Panc1 (cell line): ENCODE measurements at regions not wholly inside any gene's neighbourhood (a gene's known extent, or its start where the extent isn't known, plus 50 kb on each side); places are given as distances from the start of the nearest gene placed in this dataset.

Experiments
- ATAC-seq: fragments of 200-7000 bp; cut with Tn5 transposase; 2 replicates; pipeline ENCODE4 v1.9.1; 2020; ENCODE audit warnings: mild to moderate bottlenecking, moderate library complexity
- BruUV-seq: library from RNA; stranded (reverse); fragments of 400-500 nt; replicated peaks from 2 replicates; lab custom pipeline; 2021; lab: Mats Ljungman, UMichigan
- CTCF ChIA-PET: fragments of 300-600 bp; sonication (Branson Sonifier 250); formaldehyde crosslinking; loops from one replicate; lab custom pipeline; 2022; ENCODE audit warnings: antibody characterized with exemption; lab: Charles Lee
- POLR2A ChIA-PET: fragments of 300-600 bp; sonication (Branson Sonifier 250); formaldehyde crosslinking; loops from one replicate; lab custom pipeline; 2022; ENCODE audit warnings: antibody characterized with exemption; lab: Charles Lee
- DNase-seq: peaks from one replicate; pipeline ENCODE4 v3.0.0-alpha.2; 2010; ENCODE audit warnings: low read depth, low spot score
- H3K27ac ChIP-seq: 2 replicates; pipeline ENCODE4 v1.5.1; 2011; ENCODE audit warnings: mild to moderate bottlenecking, low read length, inconsistent platforms
- H3K27me3 ChIP-seq: fragments of 200-500 bp; sonication (Bioruptor generic); 2 replicates; pipeline ENCODE4 v1.6.0; 2014; ENCODE audit warnings: low read length, inconsistent platforms; ENCODE audit not compliant: control insufficient read depth, insufficient read depth
- H3K36me3 ChIP-seq: fragments of 200-500 bp; sonication (Bioruptor generic); 2 replicates; pipeline ENCODE4 v1.5.1; 2014; ENCODE audit warnings: inconsistent platforms, mild to moderate bottlenecking, low read length, moderate library complexity; ENCODE audit not compliant: control insufficient read depth, insufficient read depth
- H3K4me1 ChIP-seq: 2 replicates; pipeline ENCODE4 v1.5.1; 2011; ENCODE audit warnings: inconsistent platforms, mild to moderate bottlenecking, low read length, moderate library complexity; ENCODE audit not compliant: control insufficient read depth, insufficient read depth
- H3K4me3 ChIP-seq, 2 experiments: 2 replicates each; pipeline ENCODE4 v1.5.1; 2011 to 2012; ENCODE audit warnings: low read depth in 2 of 2, low read length in 2 of 2, mild to moderate bottlenecking in 2 of 2, inconsistent platforms in 1 of 2, moderate library complexity in 1 of 2
- H3K9me3 ChIP-seq: fragments of 200-500 bp; sonication (Bioruptor generic); 2 replicates; pipeline ENCODE4 v1.5.1; 2014; ENCODE audit warnings: low read depth, mild to moderate bottlenecking, inconsistent platforms, low read length, moderate library complexity; ENCODE audit not compliant: control insufficient read depth, insufficient read depth
- CTCF ChIP-seq: fragments of 450-650 bp; IDR thresholded peaks from 2 replicates; pipeline ENCODE4 v1.5.1; 2017; ENCODE audit warnings: mild to moderate bottlenecking
- POLR2AphosphoS5 ChIP-seq: IDR thresholded peaks from 2 replicates; pipeline ENCODE4 v1.6.1; 2012; ENCODE audit warnings: mild to moderate bottlenecking, low read depth, low read length, moderate library complexity
- SIN3A ChIP-seq: IDR thresholded peaks from 2 replicates; pipeline ENCODE4 v1.6.1; 2012; ENCODE audit warnings: low read depth, mild to moderate bottlenecking, low read length, moderate library complexity, borderline replicate concordance; ENCODE audit not compliant: insufficient read depth
- TCF7L2 ChIP-seq: IDR thresholded peaks from 2 replicates; pipeline ENCODE4 v1.6.1; 2011; ENCODE audit warnings: mild to moderate bottlenecking, low read depth, low read length, inconsistent platforms
- in situ Hi-C: cut with HindIII; loops from 2 replicates; pipeline ENCODE4 v1.10.0; 2016; ENCODE audit warnings: low sequenced_read_pairs, low pct_unique_long_range_greater_than_20kb
- intact Hi-C: fragments of 100-400 bp; cut with micrococcal nuclease; formaldehyde crosslinking; loops from one replicate; pipeline ENCODE4 v1.10.0; 2022; ENCODE audit not compliant: unreplicated experiment
- microRNA-seq: library from miRNA; unstranded; fragments of <30 nt; microRNA quantifications from one replicate; pipeline ENCODE4 v1.1.0, GENCODE V29; 2020; ENCODE audit not compliant: unreplicated experiment
- TF ChIP-seq, protein P1 (sequence below), 2 experiments: IDR thresholded peaks; 2 replicates each; pipeline ENCODE4 v1.6.1; 2011 to 2012; ENCODE audit warnings: low read depth in 2 of 2, control low read depth in 1 of 2, low read length in 1 of 2, mild to moderate bottlenecking in 1 of 2, moderate library complexity in 1 of 2; ENCODE audit not compliant: insufficient read depth in 1 of 2

GRCh38 chr15:79140846-79141570 lies 50.4 kb upstream of the RASGRF1 start:
- no peak for ATAC-seq
- no peaks in the 10 kb centered on the region for H3K9me3 ChIP-seq
- H3K4me1 ChIP-seq = no peaks in the 10 kb centered on the region
- no peaks in the 10 kb centered on the region for H3K36me3 ChIP-seq
- ChIA-PET POLR2A (no interaction called here), CTCF (no interaction called here)
- H3K4me3 ChIP-seq = no peak overlapping the region
- H3K27ac ChIP-seq = no peak overlapping the region
- intact Hi-C loops = no loop called here
- H3K27me3 ChIP-seq = peaks cover 5% of the 10 kb centered on the region; the same call in 1 of the 2 replicates
- TF ChIP-seq SIN3A (no peak), CTCF (no peak), TCF7L2 (no peak), POLR2AphosphoS5 (no peak)
- TF ChIP-seq, protein P1, sequence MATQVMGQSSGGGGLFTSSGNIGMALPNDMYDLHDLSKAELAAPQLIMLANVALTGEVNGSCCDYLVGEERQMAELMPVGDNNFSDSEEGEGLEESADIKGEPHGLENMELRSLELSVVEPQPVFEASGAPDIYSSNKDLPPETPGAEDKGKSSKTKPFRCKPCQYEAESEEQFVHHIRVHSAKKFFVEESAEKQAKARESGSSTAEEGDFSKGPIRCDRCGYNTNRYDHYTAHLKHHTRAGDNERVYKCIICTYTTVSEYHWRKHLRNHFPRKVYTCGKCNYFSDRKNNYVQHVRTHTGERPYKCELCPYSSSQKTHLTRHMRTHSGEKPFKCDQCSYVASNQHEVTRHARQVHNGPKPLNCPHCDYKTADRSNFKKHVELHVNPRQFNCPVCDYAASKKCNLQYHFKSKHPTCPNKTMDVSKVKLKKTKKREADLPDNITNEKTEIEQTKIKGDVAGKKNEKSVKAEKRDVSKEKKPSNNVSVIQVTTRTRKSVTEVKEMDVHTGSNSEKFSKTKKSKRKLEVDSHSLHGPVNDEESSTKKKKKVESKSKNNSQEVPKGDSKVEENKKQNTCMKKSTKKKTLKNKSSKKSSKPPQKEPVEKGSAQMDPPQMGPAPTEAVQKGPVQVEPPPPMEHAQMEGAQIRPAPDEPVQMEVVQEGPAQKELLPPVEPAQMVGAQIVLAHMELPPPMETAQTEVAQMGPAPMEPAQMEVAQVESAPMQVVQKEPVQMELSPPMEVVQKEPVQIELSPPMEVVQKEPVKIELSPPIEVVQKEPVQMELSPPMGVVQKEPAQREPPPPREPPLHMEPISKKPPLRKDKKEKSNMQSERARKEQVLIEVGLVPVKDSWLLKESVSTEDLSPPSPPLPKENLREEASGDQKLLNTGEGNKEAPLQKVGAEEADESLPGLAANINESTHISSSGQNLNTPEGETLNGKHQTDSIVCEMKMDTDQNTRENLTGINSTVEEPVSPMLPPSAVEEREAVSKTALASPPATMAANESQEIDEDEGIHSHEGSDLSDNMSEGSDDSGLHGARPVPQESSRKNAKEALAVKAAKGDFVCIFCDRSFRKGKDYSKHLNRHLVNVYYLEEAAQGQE (IDR thresholded peaks at IDR 0.05; ENCODE audit: insufficient read depth in 1 of 2, low read depth in 2 of 2, low read length in 1 of 2) = no peak
- BruUV-seq = no TSS peak
- no peak for DNase-seq
- in situ Hi-C loops = no loop called here

Small RNAs in the stretch of these regions (microRNA-seq; reads per million reads assigned to microRNA genes)
- 3.5 reads per million, percentile 5 among the genes with 10 or more reads in this experiment for gene MIR184
